HepG2 (cell line): ENCODE measurements at regions not wholly inside any gene's neighbourhood (a gene's known extent, or its start where the extent isn't known, plus 50 kb on each side); places are given as distances from the start of the nearest gene placed in this dataset.

Experiments used
- ATAC-seq: fragments of 200-7000 bp; cut with Tn5 transposase; 3 replicates; pipeline ENCODE4 v1.9.1; 2020; ENCODE audit warnings: mild to moderate bottlenecking, moderate library complexity
- BruUV-seq: library from RNA; stranded (reverse); fragments of 400-500 nt; replicated peaks from 2 replicates; lab custom pipeline; 2021; lab: Mats Ljungman, UMichigan
- CTCF ChIA-PET: fragments of 300-600 bp; formaldehyde crosslinking; extraction: SDS; loops from one replicate; lab custom pipeline; 2021; ENCODE audit warnings: low total read pairs, inconsistent platforms, low intra/inter-chr PET ratio; lab: Yijun Ruan, JAX
- POLR2A ChIA-PET: fragments of 350-600 bp; sonication (Branson Sonifier 250); formaldehyde crosslinking; loops from one replicate; lab custom pipeline; 2020; ENCODE audit warnings: antibody characterized with exemption, inconsistent platforms; lab: Yijun Ruan, JAX
- DNase-seq: peaks from one replicate; pipeline ENCODE4 v3.0.0-alpha.2; 2015; ENCODE audit warnings: low spot score
- FAIRE-seq: peaks from 3 replicates; lab custom pipeline; 2011; peaks lifted over from hg19 to GRCh38; lab: Jason Lieb, UNC
- H2AFZ ChIP-seq: one replicate; pipeline ENCODE4 v1.6.1; 2011; ENCODE audit warnings: low read length, inconsistent platforms
- H3K27ac ChIP-seq: fragments of 300-600 bp; 3 replicates; pipeline ENCODE4 v1.8.0; 2011; ENCODE audit warnings: mixed run types, mild to moderate bottlenecking, mixed read lengths, low read length, inconsistent platforms; ENCODE audit not compliant: insufficient read depth; ENCODE audit errors: extremely low read length
- H3K27me3 ChIP-seq, 2 experiments: fragments of 200-600 bp in 1 of 2; 2 replicates in 1 of 2; 3 replicates in 1 of 2; pipeline versions ENCODE4 v1.6.0 to v1.8.0; 2011; ENCODE audit warnings: low read length in 2 of 2, mild to moderate bottlenecking in 2 of 2, moderate library complexity in 2 of 2, inconsistent platforms in 1 of 2; ENCODE audit not compliant: insufficient read depth in 2 of 2, control insufficient read depth in 1 of 2
- H3K36me3 ChIP-seq, 2 experiments: fragments of 200-600 bp in 1 of 2; replicated peaks in 1 of 2; 2 replicates in 1 of 2; 3 replicates in 1 of 2; pipeline versions ENCODE4 v1.5.1 to v1.8.0; 2011; ENCODE audit warnings: low read length in 2 of 2, inconsistent platforms in 1 of 2; ENCODE audit not compliant: insufficient read depth in 2 of 2, control insufficient read depth in 1 of 2
- H3K4me1 ChIP-seq: 2 replicates; pipeline ENCODE4 v1.5.1; 2012; ENCODE audit warnings: low read length, inconsistent platforms; ENCODE audit not compliant: insufficient read depth
- H3K4me2 ChIP-seq: 2 replicates; pipeline ENCODE4 v1.6.0; 2011; ENCODE audit warnings: low read depth, low read length, inconsistent platforms
- H3K4me3 ChIP-seq, 3 experiments: fragments of 200-600 bp in 1 of 3; sonication (generic), shearing (Covaris generic) in 1 of 3; replicated peaks in 1 of 3; 2 replicates each; pipeline ENCODE4 v1.5.1; 2011 to 2016; ENCODE audit warnings: low read length in 3 of 3, inconsistent platforms in 2 of 3, low read depth in 2 of 3, mild to moderate bottlenecking in 2 of 3, control low read depth in 1 of 3, mixed read lengths in 1 of 3; ENCODE audit not compliant: insufficient read depth in 1 of 3
- H3K79me2 ChIP-seq: one replicate; pipeline ENCODE4 v1.6.1; 2011; ENCODE audit warnings: low read length, inconsistent platforms; ENCODE audit not compliant: insufficient read depth
- H3K9ac ChIP-seq: 2 replicates; pipeline ENCODE4 v1.6.0; 2011; ENCODE audit warnings: mild to moderate bottlenecking, low read depth, low read length, inconsistent platforms; ENCODE audit not compliant: insufficient read depth
- H3K9me3 ChIP-seq: 2 replicates; pipeline ENCODE4 v1.5.1; 2012; ENCODE audit warnings: mild to moderate bottlenecking, low read length
- H4K20me1 ChIP-seq: 2 replicates; pipeline ENCODE4 v1.6.0; 2011; ENCODE audit warnings: inconsistent platforms, mild to moderate bottlenecking, low read length, moderate library complexity; ENCODE audit not compliant: insufficient read depth
- ATF7-NPFF ChIP-seq: sonication (generic); formaldehyde crosslinking; IDR thresholded peaks from 2 replicates; pipeline ENCODE4 v1.8.1; 2023; ENCODE audit warnings: mild to moderate bottlenecking, low read depth, missing genetic modification reagents, moderate library complexity
- FOSL2 ChIP-seq: sonication (generic); formaldehyde crosslinking; IDR thresholded peaks from 2 replicates; pipeline ENCODE4 v1.4.0; 2020; ENCODE audit warnings: missing genetic modification reagents
- FOXM1 ChIP-seq: sonication (generic); formaldehyde crosslinking; IDR thresholded peaks from 2 replicates; pipeline ENCODE4 v1.5.0; 2020; ENCODE audit warnings: missing genetic modification reagents
- MAF1 ChIP-seq: sonication (generic); formaldehyde crosslinking; IDR thresholded peaks from 2 replicates; pipeline ENCODE4 v1.5.0; 2020; ENCODE audit warnings: missing genetic modification reagents, borderline replicate concordance
- MIXL1 ChIP-seq: IDR thresholded peaks from 2 replicates; pipeline ENCODE4 v1.6.1; 2016
- SMC3 ChIP-seq: IDR thresholded peaks from 2 replicates; pipeline ENCODE4 v1.6.1; 2011; ENCODE audit warnings: low read length, improper control_type of control experiment
- SMYD3 ChIP-seq: sonication (generic); formaldehyde crosslinking; IDR thresholded peaks from 2 replicates; pipeline ENCODE4 v1.8.1; 2023; ENCODE audit warnings: mild to moderate bottlenecking, missing genetic modification reagents
- SOX13 ChIP-seq, 3 experiments: fragments of 450-650 bp in 1 of 3; sonication (generic) in 1 of 3; formaldehyde crosslinking in 1 of 3; IDR thresholded peaks in 2 of 3; conservative IDR thresholded peaks in 1 of 3; 2 replicates each; pipeline versions ENCODE4 v1.5.0 to v1.6.1; 2016 to 2020; ENCODE audit warnings: antibody characterized with exemption in 1 of 3, mild to moderate bottlenecking in 1 of 3, missing compliant biosample characterization in 1 of 3, missing genetic modification reagents in 1 of 3, moderate library complexity in 1 of 3
- ZNF230 ChIP-seq: sonication (generic); formaldehyde crosslinking; IDR thresholded peaks from 2 replicates; pipeline ENCODE4 v1.4.0; 2020; ENCODE audit warnings: mild to moderate bottlenecking, missing genetic modification reagents
- ZNF430 ChIP-seq: sonication (generic); formaldehyde crosslinking; IDR thresholded peaks from 2 replicates; pipeline ENCODE4 v1.9.0; 2021; ENCODE audit warnings: mild to moderate bottlenecking, missing genetic modification reagents
- ZNF616 ChIP-seq: sonication (generic); formaldehyde crosslinking; IDR thresholded peaks from 2 replicates; pipeline ENCODE4 v1.5.0; 2020; ENCODE audit warnings: low read depth, mild to moderate bottlenecking, missing genetic modification reagents
- WGBS: methylation state at CpG from one replicate; pipeline ENCODE4 v1.1.6; 2017; ENCODE audit warnings: low lambda C conversion rate; 5-methylcytosine and 5-hydroxymethylcytosine counted together
- in situ Hi-C: cut with HindIII; loops from 2 replicates; pipeline ENCODE4 v1.10.0; 2017; ENCODE audit warnings: low pct_unique_long_range_greater_than_20kb; ENCODE audit not compliant: extremely low pct_ligation_motif_present
- intact Hi-C: fragments of 100-400 bp; cut with micrococcal nuclease; formaldehyde crosslinking; loops from one replicate; pipeline ENCODE4 v1.10.0; 2022; ENCODE audit not compliant: unreplicated experiment
- TF ChIP-seq, protein P1 (sequence below): sonication (generic); formaldehyde crosslinking; IDR thresholded peaks from 2 replicates; pipeline ENCODE4 v1.4.0; 2020; ENCODE audit warnings: missing genetic modification reagents, mild to moderate bottlenecking, borderline replicate concordance
- TF ChIP-seq, protein P2 (sequence below): sonication (generic); formaldehyde crosslinking; IDR thresholded peaks from 2 replicates; pipeline ENCODE4 v1.5.0; 2020; ENCODE audit warnings: mild to moderate bottlenecking, missing genetic modification reagents, borderline replicate concordance
- TF ChIP-seq, protein P3 (sequence below): sonication (generic); formaldehyde crosslinking; IDR thresholded peaks from 2 replicates; pipeline ENCODE4 v1.4.0; 2020; ENCODE audit warnings: missing genetic modification reagents

DNA sequence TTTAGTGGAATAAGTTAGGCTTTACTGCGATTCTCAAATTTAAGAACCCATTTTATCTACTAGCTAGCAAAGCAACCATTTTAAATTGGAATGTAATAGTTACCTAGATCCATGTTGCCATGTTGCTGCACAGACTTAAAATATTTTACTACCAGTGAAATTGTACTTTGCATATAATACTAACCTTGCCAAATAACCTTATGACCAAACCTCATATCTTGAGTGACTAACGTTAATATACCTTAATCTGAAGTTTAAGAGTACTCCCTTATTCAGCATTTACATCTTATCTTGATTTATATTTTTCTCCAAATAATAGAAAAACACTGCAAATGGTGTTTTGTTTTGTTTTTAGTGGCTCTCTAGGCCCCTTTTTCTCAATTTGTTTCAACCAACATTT, 50.3 kb upstream of the NAB1 start:
- intact Hi-C loops (no loop called here), in situ Hi-C loops (no loop called here)
- FAIRE-seq, result no peak
- Histone ChIP-seq H3K79me2 (no peaks in the 10 kb centered on the region), H4K20me1 (no peaks in the 10 kb centered on the region), H3K27me3 (peaks cover 0 to 10% of the 10 kb centered on the region in 2 experiments; a peak in 1 of 5 replicates), H3K4me3 (no peak overlapping the region), H3K27ac (no peak overlapping the region), H2AFZ (no peak overlapping the region)
- ChIA-PET POLR2A (no interaction called here), CTCF (no interaction called here)
- 22% methylated on average over 2 of the region's 2 CpGs for WGBS
- DNase-seq, result no peak
- no peak for ATAC-seq
- no TSS peak for BruUV-seq
- TF ChIP-seq ZNF230 (CRISPR knock-in tag), result no peak
- TF ChIP-seq, protein P1, sequence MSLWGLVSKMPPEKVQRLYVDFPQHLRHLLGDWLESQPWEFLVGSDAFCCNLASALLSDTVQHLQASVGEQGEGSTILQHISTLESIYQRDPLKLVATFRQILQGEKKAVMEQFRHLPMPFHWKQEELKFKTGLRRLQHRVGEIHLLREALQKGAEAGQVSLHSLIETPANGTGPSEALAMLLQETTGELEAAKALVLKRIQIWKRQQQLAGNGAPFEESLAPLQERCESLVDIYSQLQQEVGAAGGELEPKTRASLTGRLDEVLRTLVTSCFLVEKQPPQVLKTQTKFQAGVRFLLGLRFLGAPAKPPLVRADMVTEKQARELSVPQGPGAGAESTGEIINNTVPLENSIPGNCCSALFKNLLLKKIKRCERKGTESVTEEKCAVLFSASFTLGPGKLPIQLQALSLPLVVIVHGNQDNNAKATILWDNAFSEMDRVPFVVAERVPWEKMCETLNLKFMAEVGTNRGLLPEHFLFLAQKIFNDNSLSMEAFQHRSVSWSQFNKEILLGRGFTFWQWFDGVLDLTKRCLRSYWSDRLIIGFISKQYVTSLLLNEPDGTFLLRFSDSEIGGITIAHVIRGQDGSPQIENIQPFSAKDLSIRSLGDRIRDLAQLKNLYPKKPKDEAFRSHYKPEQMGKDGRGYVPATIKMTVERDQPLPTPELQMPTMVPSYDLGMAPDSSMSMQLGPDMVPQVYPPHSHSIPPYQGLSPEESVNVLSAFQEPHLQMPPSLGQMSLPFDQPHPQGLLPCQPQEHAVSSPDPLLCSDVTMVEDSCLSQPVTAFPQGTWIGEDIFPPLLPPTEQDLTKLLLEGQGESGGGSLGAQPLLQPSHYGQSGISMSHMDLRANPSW, result no peak
- TF ChIP-seq SOX13 (IDR thresholded peaks at IDR 0.05), result no peak
- TF ChIP-seq SOX13 (CRISPR knock-in tag; conservative IDR thresholded peaks at IDR 0.05 in 1 of 2, IDR thresholded peaks at IDR 0.05 in 1 of 2), result no peak
- TF ChIP-seq, protein P2, sequence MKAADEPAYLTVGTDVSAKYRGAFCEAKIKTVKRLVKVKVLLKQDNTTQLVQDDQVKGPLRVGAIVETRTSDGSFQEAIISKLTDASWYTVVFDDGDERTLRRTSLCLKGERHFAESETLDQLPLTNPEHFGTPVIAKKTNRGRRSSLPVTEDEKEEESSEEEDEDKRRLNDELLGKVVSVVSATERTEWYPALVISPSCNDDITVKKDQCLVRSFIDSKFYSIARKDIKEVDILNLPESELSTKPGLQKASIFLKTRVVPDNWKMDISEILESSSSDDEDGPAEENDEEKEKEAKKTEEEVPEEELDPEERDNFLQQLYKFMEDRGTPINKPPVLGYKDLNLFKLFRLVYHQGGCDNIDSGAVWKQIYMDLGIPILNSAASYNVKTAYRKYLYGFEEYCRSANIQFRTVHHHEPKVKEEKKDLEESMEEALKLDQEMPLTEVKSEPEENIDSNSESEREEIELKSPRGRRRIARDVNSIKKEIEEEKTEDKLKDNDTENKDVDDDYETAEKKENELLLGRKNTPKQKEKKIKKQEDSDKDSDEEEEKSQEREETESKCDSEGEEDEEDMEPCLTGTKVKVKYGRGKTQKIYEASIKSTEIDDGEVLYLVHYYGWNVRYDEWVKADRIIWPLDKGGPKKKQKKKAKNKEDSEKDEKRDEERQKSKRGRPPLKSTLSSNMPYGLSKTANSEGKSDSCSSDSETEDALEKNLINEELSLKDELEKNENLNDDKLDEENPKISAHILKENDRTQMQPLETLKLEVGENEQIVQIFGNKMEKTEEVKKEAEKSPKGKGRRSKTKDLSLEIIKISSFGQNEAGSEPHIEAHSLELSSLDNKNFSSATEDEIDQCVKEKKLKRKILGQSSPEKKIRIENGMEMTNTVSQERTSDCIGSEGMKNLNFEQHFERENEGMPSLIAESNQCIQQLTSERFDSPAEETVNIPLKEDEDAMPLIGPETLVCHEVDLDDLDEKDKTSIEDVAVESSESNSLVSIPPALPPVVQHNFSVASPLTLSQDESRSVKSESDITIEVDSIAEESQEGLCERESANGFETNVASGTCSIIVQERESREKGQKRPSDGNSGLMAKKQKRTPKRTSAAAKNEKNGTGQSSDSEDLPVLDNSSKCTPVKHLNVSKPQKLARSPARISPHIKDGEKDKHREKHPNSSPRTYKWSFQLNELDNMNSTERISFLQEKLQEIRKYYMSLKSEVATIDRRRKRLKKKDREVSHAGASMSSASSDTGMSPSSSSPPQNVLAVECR (CRISPR knock-in tag), result no peak
- no peak for TF ChIP-seq SMYD3 (CRISPR knock-in tag)
- TF ChIP-seq ATF7-NPFF (CRISPR knock-in tag), result no peak
- no peak for TF ChIP-seq FOXM1 (CRISPR knock-in tag)
- TF ChIP-seq, protein P3, sequence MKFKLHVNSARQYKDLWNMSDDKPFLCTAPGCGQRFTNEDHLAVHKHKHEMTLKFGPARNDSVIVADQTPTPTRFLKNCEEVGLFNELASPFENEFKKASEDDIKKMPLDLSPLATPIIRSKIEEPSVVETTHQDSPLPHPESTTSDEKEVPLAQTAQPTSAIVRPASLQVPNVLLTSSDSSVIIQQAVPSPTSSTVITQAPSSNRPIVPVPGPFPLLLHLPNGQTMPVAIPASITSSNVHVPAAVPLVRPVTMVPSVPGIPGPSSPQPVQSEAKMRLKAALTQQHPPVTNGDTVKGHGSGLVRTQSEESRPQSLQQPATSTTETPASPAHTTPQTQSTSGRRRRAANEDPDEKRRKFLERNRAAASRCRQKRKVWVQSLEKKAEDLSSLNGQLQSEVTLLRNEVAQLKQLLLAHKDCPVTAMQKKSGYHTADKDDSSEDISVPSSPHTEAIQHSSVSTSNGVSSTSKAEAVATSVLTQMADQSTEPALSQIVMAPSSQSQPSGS (CRISPR knock-in tag), result no peak
- TF ChIP-seq ZNF616 (CRISPR knock-in tag), result no peak
- TF ChIP-seq ZNF430 (CRISPR knock-in tag), result no peak
- no peak for TF ChIP-seq MIXL1 (CRISPR knock-in tag)
- TF ChIP-seq MAF1 (CRISPR knock-in tag), result no peak
- TF ChIP-seq FOSL2, result no peak
- TF ChIP-seq SMC3, result no peak
- TF ChIP-seq, all 625 proteins: peak for 0
- H3K36me3 ChIP-seq, result no peaks in the 10 kb centered on the region
- H3K4me2 ChIP-seq, result no peak overlapping the region
- H3K4me1 ChIP-seq, result no peaks in the 10 kb centered on the region
- no peaks in the 10 kb centered on the region for H3K9me3 ChIP-seq
- no peak overlapping the region for H3K9ac ChIP-seq
